MM.1S (cell line): ENCODE measurements at regions not wholly inside any gene's neighbourhood (a gene's known extent, or its start where the extent isn't known, plus 50 kb on each side); places are given as distances from the start of the nearest gene placed in this dataset.

Source experiments
- CTCF ChIP-seq: fragments of 300-600 bp; sonication (generic); IDR thresholded peaks from 2 replicates; pipeline ENCODE4 v1.5.1; 2016; ENCODE audit warnings: antibody characterized with exemption, low read length, mixed read lengths
- EZH2 ChIP-seq: fragments of 300-600 bp; sonication (generic); optimal IDR thresholded peaks from 2 replicates; pipeline ENCODE3; 2017; ENCODE audit warnings: low read depth, mild to moderate bottlenecking, antibody characterized with exemption, low read length, mixed read lengths
- EZH2phosphoT487 ChIP-seq: fragments of 300-600 bp; sonication (generic); IDR thresholded peaks from 2 replicates; pipeline ENCODE4 v1.6.1; 2018; ENCODE audit warnings: antibody characterized with exemption, low read length

- no peak for TF ChIP-seq CTCF
- no peak for TF ChIP-seq EZH2
- no peak for TF ChIP-seq EZH2phosphoT487
Observed at GRCh38 chr2:21261591-21261990, 137.8 kb downstream of the TDRD15 start.
